GM12892 (cell line): ENCODE measurements at regions not wholly inside any gene's neighbourhood (a gene's known extent, or its start where the extent isn't known, plus 50 kb on each side); places are given as distances from the start of the nearest gene placed in this dataset.

ENCODE experiments used
- DNase-seq: peaks from one replicate; pipeline ENCODE4 v3.0.0; 2011; ENCODE audit not compliant: insufficient read length
- FAIRE-seq: peaks from 2 replicates; lab custom pipeline; 2011; peaks lifted over from hg19 to GRCh38; lab: Jason Lieb, UNC
- POLR2A ChIP-seq: IDR thresholded peaks from 2 replicates; pipeline ENCODE4 v1.6.1; 2011; ENCODE audit warnings: low read depth, low read length, control low read depth
- POLR2AphosphoS5 ChIP-seq: IDR thresholded peaks from 2 replicates; pipeline ENCODE4 v1.6.1; 2011; ENCODE audit warnings: low read depth, low read length, control low read depth
- TAF1 ChIP-seq: IDR thresholded peaks from 2 replicates; pipeline ENCODE4 v1.6.1; 2011; ENCODE audit warnings: low read depth, mild to moderate bottlenecking, control low read depth, low read length, borderline replicate concordance

- FAIRE-seq (no peak), DNase-seq (no peak)
Observed at GRCh38 chr2:134167015-134167414, 86.9 kb upstream of the MGAT5 start.

GRCh38 chr2:134169788-134170187, 84.1 kb upstream of the MGAT5 start:
- FAIRE-seq (peak; percentile 44), DNase-seq (no peak)
- TF ChIP-seq TAF1 (no peak), POLR2AphosphoS5 (no peak), POLR2A (no peak)

More at GRCh38 chr2:134167015-134167414, 86.9 kb upstream of the MGAT5 start:
- no peak for TF ChIP-seq TAF1
- TF ChIP-seq POLR2A: no peak

- TF ChIP-seq POLR2AphosphoS5: no peak
- TF ChIP-seq TAF1: no peak
- TF ChIP-seq POLR2A: no peak
- FAIRE-seq: no peak
- DNase-seq: no peak
Observed at GRCh38 chr2:134170294-134170693, 83.6 kb upstream of the MGAT5 start.

- DNase-seq (no peak), FAIRE-seq (no peak)
- TF ChIP-seq TAF1 (no peak), POLR2AphosphoS5 (no peak), POLR2A (no peak)
Observed at GRCh38 chr2:134170700-134171099, 83.2 kb upstream of the MGAT5 start.

- DNase-seq: no peak
- no peak for FAIRE-seq
Observed at GRCh38 chr2:134173338-134174016, 80.4 kb upstream of the MGAT5 start.

GRCh38 chr2:134174711-134175110, 79.2 kb upstream of the MGAT5 start:
- FAIRE-seq (no peak), DNase-seq (no peak)
- TF ChIP-seq TAF1 (no peak), POLR2A (no peak), POLR2AphosphoS5 (no peak)

More at GRCh38 chr2:134173338-134174016, 80.4 kb upstream of the MGAT5 start:
- TF ChIP-seq POLR2A: no peak
- no peak for TF ChIP-seq TAF1
- TF ChIP-seq POLR2AphosphoS5: no peak

- TF ChIP-seq POLR2A: no peak
- TF ChIP-seq TAF1: no peak
- FAIRE-seq: no peak
- DNase-seq: no peak
Observed at GRCh38 chr2:134175834-134176233, 78.0 kb upstream of the MGAT5 start.

GRCh38 chr2:134177351-134177931, 76.4 kb upstream of the MGAT5 start:
- TF ChIP-seq TAF1: no peak
- no peak for TF ChIP-seq POLR2AphosphoS5
- no peak for TF ChIP-seq POLR2A
- FAIRE-seq (no peak), DNase-seq (no peak)

GRCh38 chr2:134178138-134178877, 75.6 kb upstream of the MGAT5 start:
- no peak for DNase-seq
- TF ChIP-seq POLR2AphosphoS5 (no peak), TAF1 (no peak), POLR2A (no peak)
- FAIRE-seq: peak; percentile 71

- FAIRE-seq: peak; percentile 75
- no peak for TF ChIP-seq POLR2A
- no peak for TF ChIP-seq POLR2AphosphoS5
- TF ChIP-seq TAF1: no peak
- peak; percentile 25 for DNase-seq
Observed at GRCh38 chr2:134181219-134181618, 72.7 kb upstream of the MGAT5 start.

GRCh38 chr2:134183679-134184078, 70.2 kb upstream of the MGAT5 start:
- FAIRE-seq: no peak
- TF ChIP-seq POLR2AphosphoS5: no peak
- no peak for TF ChIP-seq POLR2A
- no peak for TF ChIP-seq TAF1
- no peak for DNase-seq

GRCh38 chr2:134185639-134186038, 68.2 kb upstream of the MGAT5 start:
- TF ChIP-seq TAF1 (no peak), POLR2AphosphoS5 (no peak), POLR2A (no peak)
- DNase-seq (no peak), FAIRE-seq (no peak)
